C1 segment of cervical spinal cord (tissue), 14 donors: ENCODE measurements at regions not wholly inside any gene's neighbourhood (a gene's known extent, or its start where the extent isn't known, plus 50 kb on each side); places are given as distances from the start of the nearest gene placed in this dataset.
"Not testable (repeated sequence)": the region's sequence is repeated elsewhere in the genome, so short reads cannot be mapped to it uniquely, and the experiment has no call there.

Experiments used
- DNase-seq, 14 donors: peaks; one replicate each; lab custom pipeline; 2025; lab: John Stamatoyannopoulos, UW

DNA sequence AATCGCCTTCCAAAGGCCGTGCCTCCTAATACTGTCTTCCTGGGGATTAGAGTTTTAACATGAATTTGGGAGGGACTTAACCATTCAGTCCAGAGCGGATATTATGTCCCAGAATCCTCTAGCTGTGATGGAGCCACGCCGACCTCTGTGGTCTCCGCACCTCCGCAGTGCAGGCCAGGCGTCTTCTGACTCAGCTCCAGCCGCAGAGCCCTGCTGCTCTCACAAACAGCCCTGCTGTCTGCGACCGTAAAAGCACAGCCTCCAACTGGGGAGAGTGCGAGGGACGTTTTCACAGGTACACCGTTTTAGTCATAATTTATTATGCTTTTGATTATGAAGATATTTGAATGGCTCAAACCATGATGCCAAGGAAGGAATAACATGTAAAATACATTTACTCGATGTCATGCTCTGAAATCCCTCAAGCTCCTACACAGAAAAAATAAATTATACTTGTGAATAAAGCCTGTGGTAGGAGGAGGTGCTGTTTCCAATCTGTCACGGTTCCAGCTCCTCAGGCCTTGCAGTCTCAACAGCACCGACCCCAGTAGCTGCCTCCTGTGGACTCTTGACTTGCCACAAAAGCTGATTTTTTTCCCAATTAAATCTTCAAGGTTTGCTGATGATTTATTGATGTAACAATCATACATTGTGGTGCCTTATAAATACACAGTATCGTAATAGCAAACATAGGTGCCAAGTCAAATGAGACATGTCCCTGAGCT, 353.6 kb upstream of the FRG1 start:
- DNase-seq = not testable (repeated sequence)

DNA sequence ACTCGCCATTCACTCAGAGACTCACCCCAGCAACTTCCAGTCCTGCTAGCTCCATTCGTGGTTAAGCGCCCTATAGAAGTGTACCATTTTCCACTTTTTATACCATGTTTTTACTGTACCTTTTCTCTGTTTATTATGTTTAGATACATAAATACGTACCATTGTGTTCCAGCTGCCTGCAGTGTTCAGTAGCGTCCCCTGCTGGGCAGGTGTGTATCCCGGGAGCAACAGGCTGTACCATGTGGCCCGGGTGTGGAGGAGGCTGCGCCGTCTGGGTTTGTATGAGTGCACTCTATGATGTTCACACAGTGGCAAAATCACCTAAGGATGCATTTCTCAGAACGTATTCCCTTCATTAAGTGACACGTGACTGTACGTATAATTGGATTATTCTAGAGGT, 351.5 kb upstream of the FRG1 start:
- DNase-seq = not testable (repeated sequence)

DNA sequence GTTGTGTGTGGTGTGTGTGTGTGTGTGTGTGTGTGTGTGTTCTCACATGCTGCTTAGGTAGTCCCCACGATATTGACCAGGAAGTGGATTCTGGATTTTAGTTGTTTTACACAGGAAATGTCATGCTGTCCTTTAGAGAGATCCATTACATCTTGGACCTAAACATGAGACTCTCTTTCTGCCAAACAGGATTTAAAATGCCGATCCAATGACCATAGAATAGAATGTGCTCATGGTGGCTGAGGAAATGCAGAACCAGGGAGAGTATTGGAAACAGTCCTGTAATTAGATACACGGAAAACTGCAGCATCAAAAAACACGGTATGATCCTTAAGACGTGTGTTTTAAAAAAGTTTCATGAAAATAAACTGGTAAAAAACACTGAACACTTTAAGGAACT, 347.8 kb upstream of the FRG1 start:
- no peak for DNase-seq

DNA sequence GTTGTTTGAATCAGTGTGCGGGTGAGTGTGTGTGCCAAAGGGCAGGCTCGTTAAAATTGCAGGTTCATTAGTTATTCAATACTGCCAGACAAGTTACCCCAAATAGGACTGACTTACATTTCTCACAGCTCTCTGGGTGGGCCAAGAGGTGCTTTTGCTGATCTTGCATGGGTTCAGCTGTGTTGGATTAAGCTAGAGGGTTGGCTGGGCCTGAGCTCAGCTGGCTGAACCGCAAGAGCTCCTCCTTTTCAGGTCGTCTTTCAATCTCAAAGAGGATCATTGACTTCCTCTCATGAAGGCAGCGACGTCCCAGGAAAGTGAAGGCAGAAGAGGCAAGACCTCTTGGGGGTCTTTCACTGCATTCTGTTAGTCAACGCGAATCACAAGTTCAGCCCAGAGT, 343.3 kb upstream of the FRG1 start:
- no peak for DNase-seq

DNA sequence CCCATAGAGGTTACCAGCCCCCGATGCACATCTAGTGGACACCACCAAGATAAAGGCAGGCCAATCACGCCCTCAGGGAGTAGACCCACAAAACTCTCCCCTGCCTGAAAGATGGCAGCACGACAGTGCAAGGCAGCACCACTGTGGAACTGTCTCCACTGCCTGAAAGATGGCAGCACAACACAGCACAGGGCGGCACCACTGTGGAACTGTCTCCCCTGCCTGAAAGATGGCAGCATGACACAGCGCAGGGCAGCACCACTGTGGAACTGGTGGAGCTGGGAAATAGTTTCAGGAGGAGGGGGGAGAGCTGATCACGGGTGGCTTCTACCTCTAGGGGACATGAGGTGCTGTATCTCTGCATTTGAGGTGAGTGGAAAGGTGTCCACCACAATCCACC, 340.4 kb upstream of the FRG1 start:
- DNase-seq = no peak

DNA sequence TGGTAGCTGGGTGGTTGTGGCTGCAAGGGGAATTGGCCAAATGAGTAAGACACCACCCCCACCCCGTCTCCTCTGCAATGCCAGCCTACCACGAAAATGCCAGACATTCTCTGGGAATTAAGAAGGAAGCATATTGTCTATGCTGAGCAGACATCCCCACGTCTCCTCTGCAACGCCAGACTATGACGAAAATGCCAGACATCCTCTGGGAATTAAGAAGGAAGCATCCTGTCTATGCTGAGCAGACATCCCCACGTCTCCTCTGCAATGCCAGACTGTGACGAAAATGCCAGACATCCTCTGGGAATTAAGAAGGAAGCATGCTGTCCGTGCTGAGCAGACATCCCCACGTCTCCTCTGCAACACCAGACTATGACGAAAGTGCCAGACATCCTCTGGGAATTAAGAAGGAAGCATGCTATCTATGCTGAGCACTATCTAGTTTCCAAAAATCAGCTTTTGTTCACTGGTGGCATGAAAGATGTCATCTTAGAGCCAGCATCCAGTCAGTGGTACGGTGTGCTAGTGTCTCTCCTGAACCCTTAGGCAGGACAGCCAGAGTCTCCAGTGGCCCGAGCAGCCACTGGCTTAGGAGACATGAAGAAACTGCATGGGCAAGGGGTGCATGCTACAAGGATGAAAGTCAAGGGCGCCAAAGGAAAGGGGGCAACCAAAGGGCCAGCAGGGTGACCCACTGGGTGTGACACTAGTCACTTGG, 339.8 kb upstream of the FRG1 start:
- DNase-seq = no peak

DNA sequence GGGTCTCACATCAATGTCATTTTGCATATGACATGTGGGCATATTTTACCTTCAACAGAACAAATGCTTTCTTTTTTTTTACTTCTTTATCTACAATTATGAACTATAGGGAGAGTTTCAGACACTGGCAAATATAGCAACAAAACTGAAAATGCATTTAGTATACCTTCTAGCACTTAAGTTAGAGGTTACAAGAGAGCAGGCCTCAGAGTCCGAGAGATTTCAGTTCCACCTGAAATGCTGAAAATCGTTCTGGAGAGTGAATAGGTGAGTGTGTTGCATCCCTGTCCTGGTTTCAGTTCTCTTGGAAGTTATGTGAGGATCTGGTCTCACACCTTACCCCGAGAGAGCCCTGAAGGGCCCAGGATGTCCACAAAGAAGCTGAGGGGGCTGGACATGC, 337.8 kb upstream of the FRG1 start:
- not testable (repeated sequence) for DNase-seq

DNA sequence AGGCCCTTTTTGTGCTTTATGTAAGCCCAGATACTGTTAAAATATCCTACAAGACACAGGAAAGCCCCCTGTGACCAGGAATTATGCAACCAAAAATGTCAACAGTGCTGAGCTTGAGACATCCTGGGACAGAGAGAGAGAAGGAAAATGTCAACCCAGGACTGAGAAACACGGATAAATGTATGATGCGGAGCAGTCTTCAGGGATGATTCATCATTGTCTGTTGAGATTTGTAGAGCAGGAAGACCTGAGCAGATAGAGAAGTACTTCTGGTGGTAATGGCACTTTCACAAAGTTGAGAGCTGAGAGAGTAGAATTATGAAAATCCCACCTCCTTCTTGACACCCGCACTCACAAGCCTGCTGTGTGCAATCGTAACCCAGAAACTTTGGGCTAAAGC, 330.1 kb upstream of the FRG1 start:
- DNase-seq = not testable (repeated sequence)

DNA sequence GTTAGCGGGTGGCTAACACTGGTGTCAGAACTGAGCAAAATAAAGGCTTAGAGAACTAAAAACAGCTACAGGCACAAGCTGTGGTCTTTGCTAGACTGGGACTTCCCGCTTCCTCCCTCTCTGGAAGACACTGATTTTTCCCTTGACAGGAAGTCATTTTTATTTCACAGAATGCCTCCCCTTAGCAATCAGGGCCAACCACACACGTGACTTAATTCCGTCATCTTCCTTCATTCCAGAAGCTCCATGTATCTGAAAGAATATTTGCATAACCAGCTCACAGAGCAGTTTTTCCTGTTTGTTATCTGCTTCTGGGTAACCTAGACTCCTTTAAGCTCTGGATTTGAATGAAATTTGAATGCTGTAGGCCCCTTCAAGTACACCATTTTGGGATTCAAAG, 327.5 kb upstream of the FRG1 start:
- no peak for DNase-seq

DNA sequence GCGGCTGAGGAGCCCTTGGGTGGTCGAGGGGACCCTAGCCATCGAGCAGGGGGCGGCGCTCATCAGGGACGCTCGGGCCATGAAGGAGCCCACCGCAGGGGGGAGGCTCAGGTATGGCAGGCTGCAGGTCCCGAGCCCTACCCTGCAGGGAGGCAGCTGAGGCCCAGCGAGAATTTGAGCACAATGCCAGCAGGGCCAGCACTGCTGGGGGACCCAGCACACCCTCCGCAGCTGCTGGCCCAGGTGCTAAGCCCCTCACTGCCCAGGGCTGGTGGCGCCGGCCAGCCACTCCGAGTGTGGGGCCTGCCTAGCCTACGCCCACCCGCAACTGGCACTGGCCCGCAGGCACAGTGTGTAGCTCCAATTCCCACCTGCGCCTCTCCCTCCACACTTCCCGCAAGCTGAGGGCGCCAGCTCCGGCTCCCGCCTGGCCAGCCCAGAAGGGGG, 325.4 kb upstream of the FRG1 start:
- no peak for DNase-seq

DNA sequence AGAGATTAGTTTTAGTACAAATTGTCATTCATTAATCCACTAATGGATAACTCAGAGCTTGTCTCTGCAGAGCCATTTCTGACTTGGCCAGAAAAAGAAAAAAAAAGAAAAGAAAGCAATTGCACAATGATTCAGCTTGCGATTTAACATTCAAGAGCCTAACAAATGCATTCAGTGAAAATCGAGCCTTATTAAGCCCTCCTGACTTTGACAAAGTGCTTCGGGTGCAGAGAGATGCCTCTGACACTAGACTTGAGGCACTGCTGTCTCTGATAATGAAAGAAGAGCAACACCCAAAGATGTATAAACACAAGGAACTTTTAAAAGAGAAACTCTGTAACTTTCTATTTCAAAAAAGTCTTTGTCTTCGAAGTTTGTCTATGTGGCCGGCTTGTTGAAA, 322.9 kb upstream of the FRG1 start:
- not testable (repeated sequence) for DNase-seq

DNA sequence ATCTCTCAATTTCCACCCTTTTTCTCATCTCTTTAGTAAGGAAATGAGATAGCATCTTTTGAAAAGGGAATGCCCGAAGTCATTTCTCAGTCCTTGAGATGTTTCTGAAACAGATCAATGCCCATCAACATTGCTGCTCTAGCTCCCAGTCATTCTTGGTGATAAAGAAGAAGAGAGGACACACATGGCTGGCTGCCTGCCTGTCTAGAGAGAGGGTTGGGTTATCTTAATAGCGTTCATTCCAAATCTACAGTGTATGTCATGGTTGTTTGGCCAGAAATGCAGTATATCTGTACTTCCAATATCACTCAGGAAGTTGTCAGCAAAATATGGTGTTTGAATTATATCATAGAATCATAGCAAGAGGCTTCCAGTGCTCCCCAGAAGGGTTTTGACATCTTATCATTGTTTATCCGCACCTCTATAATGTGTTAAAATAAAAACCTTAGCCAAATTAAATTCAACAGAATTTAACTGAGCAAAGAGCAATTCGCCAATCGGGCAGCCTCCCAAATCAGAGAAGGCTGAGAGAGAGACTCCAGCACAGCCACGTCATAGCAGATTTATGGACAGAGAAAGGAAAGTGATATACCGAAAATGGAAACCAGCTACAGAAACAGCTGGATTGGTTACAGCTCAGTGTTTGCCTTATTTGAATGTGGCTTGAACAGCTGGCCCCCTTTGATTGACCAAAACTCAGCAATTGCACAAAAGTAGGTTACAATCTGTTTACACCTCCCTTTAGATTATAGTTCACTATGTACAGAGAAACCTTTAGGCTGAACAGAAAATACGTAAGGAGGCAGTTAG, 321.0 kb upstream of the FRG1 start:
- not testable (repeated sequence) for DNase-seq

DNA sequence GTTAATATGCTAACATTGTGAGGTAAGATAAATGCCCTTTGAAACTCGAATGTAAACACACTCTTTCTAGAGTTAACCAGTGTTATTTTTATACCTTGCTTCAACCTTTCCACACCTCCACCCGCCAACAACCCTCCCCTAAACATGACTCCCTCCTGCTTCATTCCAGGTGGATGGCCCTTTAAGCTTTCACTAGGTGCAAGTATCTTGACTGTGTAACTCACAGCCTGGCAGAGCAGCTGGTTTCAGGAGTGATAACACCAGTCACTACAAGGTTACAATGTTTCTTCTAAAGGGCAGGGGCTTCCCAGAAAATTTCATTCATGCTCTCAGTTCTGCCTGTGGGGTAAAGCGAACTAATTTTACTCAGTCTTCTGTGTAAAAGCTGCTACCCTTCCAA, 318.1 kb upstream of the FRG1 start:
- not testable (repeated sequence) for DNase-seq

DNA sequence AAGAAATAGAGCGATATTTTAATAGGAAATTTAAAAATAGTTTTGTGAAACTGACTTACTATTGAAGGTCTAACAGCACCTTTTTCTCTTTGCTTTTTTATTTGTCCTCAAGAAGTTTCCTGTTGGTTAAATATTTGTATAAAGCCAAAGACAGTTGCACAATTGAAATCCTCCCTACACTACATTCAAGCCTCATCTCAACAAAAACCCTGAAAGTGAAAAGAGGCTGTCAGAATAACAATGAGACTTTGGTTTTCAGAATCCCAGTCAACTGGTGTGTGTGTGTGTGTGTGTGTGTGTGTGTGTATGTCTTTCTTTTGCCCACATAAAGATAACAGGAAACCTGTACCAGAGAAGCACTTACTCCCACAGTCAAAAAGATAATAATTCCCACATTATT, 313.6 kb upstream of the FRG1 start:
- not testable (repeated sequence) for DNase-seq

DNA sequence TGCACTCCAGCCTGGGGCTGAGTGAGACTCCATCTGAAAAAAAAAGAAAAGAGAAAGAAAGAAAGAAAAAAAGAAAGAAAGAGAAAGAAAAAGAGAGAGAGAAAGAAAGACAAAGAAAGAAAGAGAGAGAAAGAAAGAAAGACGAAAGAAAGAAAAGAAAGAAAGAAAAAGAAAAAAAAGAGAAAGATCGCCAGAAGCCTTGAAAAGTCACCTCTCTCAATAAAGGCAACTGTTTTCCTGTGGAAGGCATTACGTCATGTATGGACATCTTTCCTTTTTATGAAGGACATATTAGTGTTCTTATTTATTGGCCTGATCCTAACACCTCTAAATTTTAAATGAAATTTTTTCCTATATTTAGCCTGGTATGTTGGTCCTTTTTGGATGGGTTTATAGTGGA, 310.9 kb upstream of the FRG1 start:
- DNase-seq = not testable (repeated sequence)

DNA sequence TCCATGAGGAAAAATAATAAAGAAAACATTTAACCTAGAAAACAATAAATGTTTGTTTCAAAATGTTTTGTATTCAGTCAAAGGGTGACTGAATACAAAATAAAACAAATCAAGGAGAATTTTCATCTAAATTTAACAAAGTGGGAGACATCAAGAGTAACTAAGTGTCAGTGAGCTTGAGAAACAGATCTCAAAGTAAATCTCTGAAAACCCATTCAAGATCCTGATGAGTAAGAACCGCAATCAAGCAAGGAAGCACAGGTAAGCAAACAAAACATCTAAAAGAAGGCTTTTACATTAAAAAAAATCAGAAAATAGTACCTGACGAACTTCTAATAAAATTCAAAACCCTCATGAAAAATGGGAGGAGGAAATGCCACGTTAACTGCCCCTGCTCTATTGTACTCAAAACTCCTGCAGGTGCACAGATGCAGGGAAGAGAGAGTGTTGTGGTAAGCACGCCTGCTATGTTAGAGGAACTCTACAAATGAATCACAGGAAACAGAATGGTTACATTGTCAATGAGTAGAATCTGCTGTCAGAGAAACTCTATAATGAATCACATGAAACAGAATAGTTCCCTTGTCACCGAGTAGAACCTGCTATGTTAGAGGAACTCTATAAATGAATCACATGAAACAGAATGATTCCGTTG, 309.6 kb upstream of the FRG1 start:
- not testable (repeated sequence) for DNase-seq

DNA sequence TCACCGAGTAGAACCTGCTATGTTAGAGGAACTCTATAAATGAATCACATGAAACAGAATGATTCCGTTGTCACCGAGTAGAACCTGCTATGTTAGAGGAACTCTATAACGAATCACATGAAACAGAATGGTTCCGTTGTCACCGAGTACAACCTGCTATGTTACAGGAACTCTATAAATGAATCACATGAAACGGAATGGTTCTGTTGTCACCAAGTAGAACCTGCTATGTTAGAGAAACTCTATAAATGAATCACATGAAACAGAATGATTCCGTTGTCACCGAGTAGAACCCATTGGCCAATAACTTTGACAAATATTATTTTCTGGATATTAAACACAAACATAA, 309.1 kb upstream of the FRG1 start:
- DNase-seq = not testable (repeated sequence)

DNA sequence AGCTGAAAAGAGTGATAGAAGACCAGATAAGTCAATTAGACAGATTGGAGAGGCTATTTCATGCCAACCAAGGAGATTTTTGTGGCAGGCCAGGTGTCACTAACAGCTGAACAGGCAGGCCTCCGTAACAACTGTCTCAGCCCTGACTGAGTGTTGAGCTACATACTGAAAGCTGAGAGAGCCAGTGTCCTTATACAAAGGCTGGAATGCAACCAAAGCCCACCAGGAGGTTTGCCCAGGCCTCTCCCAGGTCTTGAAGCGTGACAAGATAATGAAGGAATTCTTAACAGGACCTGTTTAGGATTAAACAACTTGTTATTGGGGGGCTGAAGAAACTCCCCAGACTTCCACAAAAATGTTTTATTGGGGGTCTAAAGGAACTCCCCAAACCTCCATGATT, 290.2 kb upstream of the FRG1 start:
- not testable (repeated sequence) for DNase-seq

DNA sequence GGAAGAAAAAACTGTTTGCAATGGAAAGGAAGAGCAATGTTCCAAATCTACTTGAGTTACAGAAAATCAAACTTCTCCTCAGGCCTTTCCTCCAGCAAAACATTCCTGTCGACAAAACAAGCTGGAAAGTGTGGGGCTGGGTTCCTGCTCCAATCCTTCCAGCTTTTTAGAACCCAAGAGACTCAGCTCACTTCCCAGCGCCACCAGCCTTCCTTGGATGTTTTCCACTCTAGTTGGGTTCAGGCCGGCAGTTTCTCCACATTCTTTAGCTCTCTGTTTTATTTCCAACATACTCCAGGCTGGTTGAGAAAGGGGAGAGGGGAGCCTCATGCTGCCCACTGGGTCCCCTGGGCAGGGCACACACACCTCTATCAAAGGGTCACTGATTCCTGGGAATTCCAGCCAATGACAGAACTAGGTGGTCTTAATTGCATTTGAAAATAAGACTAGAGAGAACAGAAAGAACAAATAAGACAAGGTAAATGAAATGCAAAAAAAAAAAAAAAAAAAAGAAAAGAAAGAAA, 287.5 kb upstream of the FRG1 start:
- not testable (repeated sequence) for DNase-seq

DNA sequence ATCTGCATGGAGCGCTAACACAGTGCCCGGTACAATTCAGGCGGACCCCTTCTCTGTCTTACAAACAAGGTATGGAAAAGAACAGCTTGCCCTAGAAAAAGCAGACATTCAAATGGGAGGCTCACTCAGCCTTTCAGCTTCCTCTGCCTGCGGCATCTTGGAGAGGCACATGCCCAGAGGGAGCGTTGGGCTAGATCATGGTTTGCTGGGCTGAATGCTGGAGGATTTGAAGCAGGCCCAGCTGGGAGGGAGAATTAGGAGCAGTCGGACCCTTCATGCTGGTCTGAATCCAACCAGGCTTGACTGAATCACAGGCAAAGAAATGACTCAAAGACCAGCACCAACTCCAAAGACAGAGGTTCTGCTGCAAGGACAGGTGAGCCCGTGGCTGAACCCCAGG, 286.7 kb upstream of the FRG1 start:
- DNase-seq = not testable (repeated sequence)

DNA sequence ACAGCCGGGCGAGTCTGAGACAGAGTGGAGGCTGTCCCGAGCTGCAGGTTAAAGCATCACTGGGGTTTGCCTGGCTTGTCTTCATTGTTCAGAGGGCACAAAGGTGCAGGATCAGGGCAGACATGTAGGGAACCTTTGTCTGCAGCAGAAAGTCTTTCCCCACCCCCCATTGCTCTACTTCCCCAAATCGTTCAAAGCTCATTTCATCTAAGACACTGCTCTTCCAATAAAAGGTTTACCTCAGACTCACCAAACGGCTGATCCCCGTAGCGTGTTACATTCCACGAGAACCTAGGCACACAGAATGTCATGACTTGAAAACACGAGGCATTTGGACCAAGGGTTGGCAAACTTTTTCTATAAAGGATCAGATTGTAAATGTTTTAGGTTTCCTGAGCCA, 286.3 kb upstream of the FRG1 start:
- not testable (repeated sequence) for DNase-seq

DNA sequence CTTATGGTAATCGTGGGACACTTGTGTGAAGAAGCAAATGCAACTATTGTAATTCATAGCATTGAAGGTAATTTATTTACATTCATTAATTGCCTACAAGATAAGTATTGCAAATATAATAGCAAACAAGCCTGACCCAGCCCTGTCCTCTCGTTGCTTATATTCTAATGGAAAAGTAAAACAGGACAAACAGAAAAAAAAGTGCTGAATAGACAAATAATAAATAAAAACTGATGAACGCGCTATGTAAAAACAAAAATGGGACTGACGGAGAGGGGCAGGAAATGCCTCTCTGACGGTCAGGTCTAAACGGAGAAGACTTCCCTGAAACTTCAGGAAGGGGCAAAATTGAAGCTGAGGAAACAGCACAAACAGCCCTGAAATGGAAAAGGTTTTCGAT, 284.9 kb upstream of the FRG1 start:
- not testable (repeated sequence) for DNase-seq
